GM12801 (cell line): ENCODE measurements at regions not wholly inside any gene's neighbourhood (a gene's known extent, or its start where the extent isn't known, plus 50 kb on each side); places are given as distances from the start of the nearest gene placed in this dataset.

ENCODE experiments used
- CTCF ChIP-seq: IDR thresholded peaks from one replicate; pipeline ENCODE4 v1.5.1; 2011; ENCODE audit warnings: control low read depth; ENCODE audit not compliant: insufficient read length; ENCODE audit errors: extremely low read depth

GRCh38 chr15:53107855-53108254 is 317.7 kb upstream of the ONECUT1 start:
- no peak for TF ChIP-seq CTCF

- no peak for TF ChIP-seq CTCF
These were observed 316.6 kb upstream of the ONECUT1 start for GRCh38 chr15:53106505-53107286.

GRCh38 chr15:53102483-53102882 is 312.3 kb upstream of the ONECUT1 start:
- no peak for TF ChIP-seq CTCF

- TF ChIP-seq CTCF = no peak
These were observed 290.3 kb upstream of the ONECUT1 start for GRCh38 chr15:53080484-53080883.

- TF ChIP-seq CTCF = no peak
These were observed 284.1 kb upstream of the ONECUT1 start for GRCh38 chr15:53074221-53074620.

- no peak for TF ChIP-seq CTCF
These were observed 281.9 kb upstream of the ONECUT1 start for GRCh38 chr15:53072077-53072476.

GRCh38 chr15:53068636-53069035 is 278.5 kb upstream of the ONECUT1 start:
- no peak for TF ChIP-seq CTCF
